Karpas-422 (cell line): ENCODE measurements at regions not wholly inside any gene's neighbourhood (a gene's known extent, or its start where the extent isn't known, plus 50 kb on each side); places are given as distances from the start of the nearest gene placed in this dataset.

Experiments
- DNase-seq: peaks from one replicate; pipeline ENCODE4 v3.0.0-alpha.2; 2015
- H2AFZ ChIP-seq: fragments of 200-600 bp; sonication (generic); 2 replicates; pipeline ENCODE4 v1.6.1; 2014; ENCODE audit warnings: antibody characterized with exemption, low read length, mixed read lengths
- H3K27ac ChIP-seq: fragments of 200-600 bp; sonication (generic); 2 replicates; pipeline ENCODE4 v1.5.1; 2014; ENCODE audit warnings: mild to moderate bottlenecking, low read length, moderate library complexity
- H3K27me3 ChIP-seq: fragments of 200-600 bp; sonication (generic); 2 replicates; pipeline ENCODE4 v1.6.1; 2014; ENCODE audit warnings: low read length, mixed read lengths
- H3K36me3 ChIP-seq: fragments of 200-600 bp; sonication (generic); 2 replicates; pipeline ENCODE4 v1.6.1; 2014; ENCODE audit warnings: low read length, mixed read lengths; ENCODE audit not compliant: insufficient read depth
- H3K4me1 ChIP-seq: fragments of 200-600 bp; sonication (generic); 2 replicates; pipeline ENCODE4 v1.6.1; 2014; ENCODE audit warnings: mild to moderate bottlenecking, low read length, mixed read lengths
- H3K4me2 ChIP-seq: fragments of 200-600 bp; sonication (generic); 2 replicates; pipeline ENCODE4 v1.6.1; 2014; ENCODE audit warnings: low read length, low read depth, mild to moderate bottlenecking; ENCODE audit not compliant: poor library complexity, severe bottlenecking
- H3K4me3 ChIP-seq: fragments of 200-600 bp; sonication (generic); 2 replicates; pipeline ENCODE4 v1.5.1; 2014; ENCODE audit warnings: mild to moderate bottlenecking, antibody characterized with exemption, low read length, mixed read lengths
- H3K79me2 ChIP-seq: fragments of 200-600 bp; sonication (generic); 2 replicates; pipeline ENCODE4 v1.6.1; 2014; ENCODE audit warnings: mild to moderate bottlenecking, low read length, mixed read lengths
- H3K9ac ChIP-seq: fragments of 200-600 bp; sonication (generic); 2 replicates; pipeline ENCODE4 v1.6.0; 2014; ENCODE audit warnings: low read length
- H3K9me2 ChIP-seq: fragments of 200-600 bp; sonication (generic), shearing (Covaris generic); replicated peaks from 2 replicates; pipeline ENCODE4 v1.6.0; 2014; ENCODE audit warnings: mild to moderate bottlenecking, low read length, moderate library complexity; ENCODE audit not compliant: insufficient read depth
- H3K9me3 ChIP-seq: fragments of 300-700, 200-600 bp; sonication (generic); 2 replicates; pipeline ENCODE4 v1.6.1; 2014; ENCODE audit warnings: low read length, mixed read lengths
- H4K20me1 ChIP-seq: fragments of 200-600 bp; sonication (generic); 2 replicates; pipeline ENCODE4 v1.6.1; 2014; ENCODE audit warnings: mild to moderate bottlenecking, antibody characterized with exemption, low read length, low read depth; ENCODE audit not compliant: insufficient read depth

- H3K27ac ChIP-seq, result no peak overlapping the region
- no peaks in the 10 kb centered on the region for H3K79me2 ChIP-seq
- DNase-seq, result no peak
- H3K27me3 ChIP-seq, result no peaks in the 10 kb centered on the region
- H3K36me3 ChIP-seq, result no peaks in the 10 kb centered on the region
- no peak overlapping the region for H3K4me2 ChIP-seq
- no peak overlapping the region for H3K4me3 ChIP-seq
- H3K9ac ChIP-seq, result no peak overlapping the region
- H3K9me3 ChIP-seq, result peaks cover 18% of the 10 kb centered on the region
- no peaks in the 10 kb centered on the region for H4K20me1 ChIP-seq
- no peaks in the 10 kb centered on the region for H3K4me1 ChIP-seq
- no peaks in the 10 kb centered on the region for H3K9me2 ChIP-seq
- H2AFZ ChIP-seq, result no peak overlapping the region
Measured at GRCh38 chr2:188130317-188130716, 161.4 kb upstream of the GULP1 start.

DNA sequence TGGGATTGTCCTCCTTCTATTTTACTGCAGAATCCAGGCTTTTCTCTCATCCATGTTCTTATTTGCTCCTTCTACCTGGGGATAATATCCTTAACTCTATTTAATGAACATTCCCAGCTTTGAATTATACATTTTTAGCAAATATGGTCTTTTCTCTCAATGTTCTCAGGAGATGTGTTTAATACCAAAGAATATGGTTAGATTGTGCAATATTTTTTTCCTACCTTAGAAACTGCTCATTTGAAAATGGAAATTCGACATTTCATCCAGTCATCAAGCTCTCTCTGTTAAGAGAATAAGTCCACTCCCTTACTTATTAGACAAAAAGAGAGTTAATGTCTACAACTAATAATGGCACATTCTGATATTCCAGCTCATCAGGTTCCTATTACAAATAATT, 160.4 kb upstream of the GULP1 start:
- Histone ChIP-seq H3K9me3 (peaks cover 18% of the 10 kb centered on the region), H3K36me3 (no peaks in the 10 kb centered on the region), H3K4me2 (no peak overlapping the region), H3K27ac (no peak overlapping the region), H3K4me1 (no peaks in the 10 kb centered on the region), H3K9me2 (no peaks in the 10 kb centered on the region), H4K20me1 (no peaks in the 10 kb centered on the region), H2AFZ (no peak overlapping the region), H3K9ac (no peak overlapping the region), H3K27me3 (no peaks in the 10 kb centered on the region), H3K79me2 (no peaks in the 10 kb centered on the region), H3K4me3 (no peak overlapping the region)
- DNase-seq, result no peak

GRCh38 chr2:188132385-188132784, 159.3 kb upstream of the GULP1 start:
- Histone ChIP-seq H3K4me2 (no peak overlapping the region), H3K27ac (no peak overlapping the region), H3K36me3 (no peaks in the 10 kb centered on the region), H3K79me2 (no peaks in the 10 kb centered on the region), H3K9me2 (no peaks in the 10 kb centered on the region), H3K9me3 (peaks cover 18% of the 10 kb centered on the region), H3K27me3 (no peaks in the 10 kb centered on the region), H3K9ac (no peak overlapping the region), H4K20me1 (no peaks in the 10 kb centered on the region), H3K4me3 (no peak overlapping the region), H2AFZ (no peak overlapping the region), H3K4me1 (no peaks in the 10 kb centered on the region)
- no peak for DNase-seq

DNA sequence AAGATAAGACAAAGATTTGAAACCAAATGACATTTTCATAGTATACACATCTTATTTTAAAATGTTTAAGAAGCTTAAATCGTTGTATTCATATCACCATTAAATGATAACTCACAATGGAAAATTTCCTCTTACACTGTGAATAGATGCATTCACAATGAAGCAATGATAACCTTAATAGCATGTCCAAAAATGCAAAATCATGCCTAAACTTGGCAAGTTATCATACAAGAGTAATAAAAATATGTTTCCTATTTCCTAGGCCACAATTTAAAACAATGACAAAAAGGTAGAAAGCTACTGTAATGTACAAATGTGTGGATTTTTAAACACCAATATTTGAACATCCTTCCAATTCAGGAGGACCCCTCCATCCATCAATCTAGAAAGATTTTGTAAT, 157.4 kb upstream of the GULP1 start:
- H3K79me2 ChIP-seq, result no peaks in the 10 kb centered on the region
- H3K9me2 ChIP-seq, result no peaks in the 10 kb centered on the region
- H2AFZ ChIP-seq, result no peak overlapping the region
- DNase-seq, result no peak
- no peaks in the 10 kb centered on the region for H3K27me3 ChIP-seq
- H3K4me1 ChIP-seq, result no peaks in the 10 kb centered on the region
- H3K9me3 ChIP-seq, result peaks cover 22% of the 10 kb centered on the region
- no peak overlapping the region for H3K4me3 ChIP-seq
- H3K9ac ChIP-seq, result no peak overlapping the region
- no peak overlapping the region for H3K4me2 ChIP-seq
- H4K20me1 ChIP-seq, result no peaks in the 10 kb centered on the region
- no peak overlapping the region for H3K27ac ChIP-seq
- H3K36me3 ChIP-seq, result no peaks in the 10 kb centered on the region

GRCh38 chr2:188138313-188138712, 153.4 kb upstream of the GULP1 start:
- Histone ChIP-seq H3K4me2 (no peak overlapping the region), H3K36me3 (no peaks in the 10 kb centered on the region), H3K9me3 (peaks cover 26% of the 10 kb centered on the region), H3K27me3 (no peaks in the 10 kb centered on the region), H4K20me1 (no peaks in the 10 kb centered on the region), H3K9ac (no peak overlapping the region), H3K79me2 (no peaks in the 10 kb centered on the region), H3K27ac (no peak overlapping the region), H3K4me1 (no peaks in the 10 kb centered on the region), H3K4me3 (no peak overlapping the region), H2AFZ (no peak overlapping the region), H3K9me2 (no peaks in the 10 kb centered on the region)
- DNase-seq, result no peak

DNA sequence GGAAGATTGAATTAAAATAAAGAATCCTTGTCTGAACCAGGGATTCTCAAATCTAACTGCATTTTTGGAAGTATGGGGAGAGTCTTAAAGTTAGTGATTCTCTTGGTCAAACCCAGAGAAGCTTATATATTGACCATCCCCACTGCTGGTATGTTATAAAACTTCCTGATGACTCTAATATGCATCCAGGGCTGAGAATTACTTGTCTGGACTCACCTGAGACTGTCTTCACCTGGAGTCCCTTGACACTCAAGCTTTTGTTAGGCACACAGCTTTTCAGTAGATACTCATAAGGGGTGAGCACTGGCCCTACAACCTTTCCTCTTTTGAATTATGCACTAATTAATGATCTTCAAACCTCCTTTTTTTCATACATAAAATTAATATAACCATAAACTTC, 149.6 kb upstream of the GULP1 start:
- no peak overlapping the region for H3K9ac ChIP-seq
- no peak overlapping the region for H2AFZ ChIP-seq
- H4K20me1 ChIP-seq, result no peaks in the 10 kb centered on the region
- no peak for DNase-seq
- H3K9me3 ChIP-seq, result peaks cover 24% of the 10 kb centered on the region; the same call in 1 of the 2 replicates
- no peaks in the 10 kb centered on the region for H3K27me3 ChIP-seq
- H3K9me2 ChIP-seq, result no peaks in the 10 kb centered on the region
- no peaks in the 10 kb centered on the region for H3K4me1 ChIP-seq
- no peak overlapping the region for H3K4me2 ChIP-seq
- no peak overlapping the region for H3K4me3 ChIP-seq
- H3K79me2 ChIP-seq, result no peaks in the 10 kb centered on the region
- no peak overlapping the region for H3K27ac ChIP-seq
- no peaks in the 10 kb centered on the region for H3K36me3 ChIP-seq

DNA sequence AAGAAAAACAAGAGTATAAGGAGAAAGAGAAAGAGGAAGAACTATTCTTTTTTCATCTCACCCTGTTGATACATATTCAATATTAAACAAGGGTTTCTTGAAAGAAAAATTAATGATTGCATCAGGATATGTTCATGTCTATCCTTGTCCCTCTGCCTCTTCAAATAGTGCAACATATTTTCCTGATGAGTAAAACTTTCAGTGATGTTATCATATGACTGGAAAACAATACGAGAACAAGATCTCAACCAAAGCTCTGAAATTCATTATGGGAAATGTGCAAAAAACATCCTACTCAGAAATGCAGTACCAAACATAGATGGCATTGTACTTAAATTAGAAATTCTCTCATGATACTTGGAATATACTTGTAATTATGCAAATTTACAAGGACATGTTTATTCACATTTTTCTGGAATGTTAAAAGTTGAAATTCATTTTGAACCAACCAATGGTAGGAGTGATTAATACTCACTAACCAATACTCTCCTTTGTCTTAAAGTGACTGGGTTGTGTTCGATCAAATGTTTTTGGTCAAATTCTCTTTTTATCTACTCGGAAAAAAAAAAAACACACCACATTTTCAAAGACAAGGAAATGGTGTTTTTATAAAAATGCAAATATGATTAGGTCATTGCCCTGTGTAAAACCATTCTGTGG, 148.9 kb upstream of the GULP1 start:
- H3K9ac ChIP-seq, result no peak overlapping the region
- H3K27me3 ChIP-seq, result no peaks in the 10 kb centered on the region
- H4K20me1 ChIP-seq, result no peaks in the 10 kb centered on the region
- H3K36me3 ChIP-seq, result no peaks in the 10 kb centered on the region
- no peak overlapping the region for H3K27ac ChIP-seq
- H3K9me3 ChIP-seq, result peaks cover 24% of the 10 kb centered on the region; the same call in 1 of the 2 replicates
- no peaks in the 10 kb centered on the region for H3K4me1 ChIP-seq
- DNase-seq, result no peak
- no peaks in the 10 kb centered on the region for H3K79me2 ChIP-seq
- H2AFZ ChIP-seq, result no peak overlapping the region
- H3K4me2 ChIP-seq, result no peak overlapping the region
- no peak overlapping the region for H3K4me3 ChIP-seq
- no peaks in the 10 kb centered on the region for H3K9me2 ChIP-seq

GRCh38 chr2:188145885-188146284, 145.8 kb upstream of the GULP1 start:
- H3K4me3 ChIP-seq, result no peak overlapping the region
- H3K9me3 ChIP-seq, result peaks cover 24% of the 10 kb centered on the region; the same call in 1 of the 2 replicates
- H2AFZ ChIP-seq, result no peak overlapping the region
- H4K20me1 ChIP-seq, result no peaks in the 10 kb centered on the region
- H3K27ac ChIP-seq, result no peak overlapping the region
- no peak overlapping the region for H3K4me2 ChIP-seq
- no peaks in the 10 kb centered on the region for H3K9me2 ChIP-seq
- no peaks in the 10 kb centered on the region for H3K27me3 ChIP-seq
- no peaks in the 10 kb centered on the region for H3K79me2 ChIP-seq
- no peak overlapping the region for H3K9ac ChIP-seq
- no peak for DNase-seq
- no peaks in the 10 kb centered on the region for H3K4me1 ChIP-seq
- no peaks in the 10 kb centered on the region for H3K36me3 ChIP-seq
